Activated CD4-positive, alpha-beta memory T cell treated with anti-CD3 and anti-CD28 coated beads, Interleukin-2, amount 10 ng/mL, durations not matched to agents 7 days and 5 days (primary cell): ENCODE measurements at regions not wholly inside any gene's neighbourhood (a gene's known extent, or its start where the extent isn't known, plus 50 kb on each side); places are given as distances from the start of the nearest gene placed in this dataset.

Experiments
- CTCF ChIA-PET: fragments of 350-600 bp; sonication (Branson Sonifier 250); formaldehyde crosslinking; loops from one replicate; lab custom pipeline; 2021; ENCODE audit warnings: antibody characterized with exemption, inconsistent platforms; lab: Charles Lee
- POLR2A ChIA-PET: fragments of 350-600 bp; sonication (Branson Sonifier 250); formaldehyde crosslinking; loops from one replicate; lab custom pipeline; 2021; ENCODE audit warnings: antibody characterized with exemption; lab: Charles Lee
- DNase-seq: peaks from one replicate; pipeline ENCODE4 v3.0.0-alpha.2; 2020
- H3K27ac Mint-ChIP-seq: one replicate; pipeline ENCODE4 v1.8.0; 2021; ENCODE audit warnings: mild to moderate bottlenecking, mixed read lengths
- H3K27me3 Mint-ChIP-seq: one replicate; pipeline ENCODE4 v1.8.0; 2021; ENCODE audit warnings: mixed read lengths
- H3K36me3 Mint-ChIP-seq: one replicate; pipeline ENCODE4 v1.8.0; 2021; ENCODE audit warnings: low read depth, mixed read lengths
- H3K4me1 Mint-ChIP-seq: one replicate; pipeline ENCODE4 v1.8.0; 2021; ENCODE audit warnings: mixed read lengths
- H3K4me3 Mint-ChIP-seq: one replicate; pipeline ENCODE4 v1.8.0; 2021; ENCODE audit warnings: mild to moderate bottlenecking, mixed read lengths
- H3K9me3 Mint-ChIP-seq: one replicate; pipeline ENCODE4 v1.8.0; 2021; ENCODE audit warnings: mixed read lengths

DNA sequence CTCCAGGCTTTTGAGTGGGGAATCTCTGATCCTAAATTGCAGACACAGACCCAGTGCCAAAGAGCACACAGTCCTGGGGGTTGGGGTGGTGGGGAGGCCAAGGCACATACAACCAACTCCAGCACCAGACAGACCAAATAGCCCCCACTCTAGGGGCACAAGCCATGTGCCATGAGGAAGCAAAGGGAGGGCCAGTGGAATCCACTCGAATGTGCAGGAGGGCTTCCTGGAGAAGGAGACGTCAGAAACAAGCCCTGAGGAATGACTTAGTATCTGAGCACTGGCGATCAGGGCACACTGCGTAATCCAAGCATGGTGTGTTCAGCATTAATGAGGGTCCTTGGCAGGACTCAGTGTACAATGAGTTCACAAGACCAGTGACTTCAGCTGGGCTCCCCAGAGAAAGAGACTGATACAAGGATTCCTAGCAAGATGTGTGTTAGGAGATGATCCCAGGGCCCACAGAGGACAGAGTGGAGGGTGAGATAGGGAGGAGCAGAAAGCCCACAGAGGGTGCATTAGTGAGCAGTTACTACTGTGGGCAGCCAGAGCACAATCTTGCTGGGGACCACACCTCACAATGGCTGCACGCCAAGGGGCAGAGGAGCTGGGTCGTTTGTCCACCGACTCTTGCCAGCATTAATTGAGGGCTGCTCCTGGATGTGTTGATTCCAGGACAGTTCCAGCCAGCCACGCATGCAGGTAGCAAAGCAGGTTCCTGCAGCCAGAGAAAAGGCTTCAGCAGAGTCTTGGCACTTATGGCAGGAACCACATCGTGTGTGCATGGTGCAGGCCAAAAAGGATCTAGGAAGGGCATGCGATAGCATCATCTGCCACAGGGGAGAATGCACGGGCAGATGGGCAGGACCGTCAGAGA, 152.6 kb upstream of the VSTM2B start:
- peak; percentile 6 for DNase-seq
- ChIA-PET POLR2A (no interaction called here), CTCF (no interaction called here)
- H3K4me1 Mint-ChIP-seq = no peaks in the 10 kb centered on the region
- H3K36me3 Mint-ChIP-seq = no peaks in the 10 kb centered on the region
- H3K4me3 Mint-ChIP-seq = no peak overlapping the region
- no peak overlapping the region for H3K27ac Mint-ChIP-seq
- H3K27me3 Mint-ChIP-seq = peaks cover under 1% of the 10 kb centered on the region
- no peaks in the 10 kb centered on the region for H3K9me3 Mint-ChIP-seq

- Mint-ChIP-seq H3K27ac (no peak overlapping the region), H3K4me1 (no peaks in the 10 kb centered on the region), H3K9me3 (no peaks in the 10 kb centered on the region), H3K36me3 (no peaks in the 10 kb centered on the region), H3K27me3 (peaks cover 12% of the 10 kb centered on the region), H3K4me3 (no peak overlapping the region)
- ChIA-PET CTCF (no interaction called here), POLR2A (no interaction called here)
- no peak for DNase-seq
These were observed 150.2 kb upstream of the VSTM2B start for GRCh38 chr19:29375429-29376119.

GRCh38 chr19:29376855-29377354, 148.9 kb upstream of the VSTM2B start:
- no peak overlapping the region for H3K27ac Mint-ChIP-seq
- H3K4me1 Mint-ChIP-seq = no peaks in the 10 kb centered on the region
- peak; percentile 8 for DNase-seq
- CTCF ChIA-PET = no interaction called here
- POLR2A ChIA-PET = no interaction called here
- H3K27me3 Mint-ChIP-seq = peaks cover 12% of the 10 kb centered on the region
- H3K36me3 Mint-ChIP-seq = no peaks in the 10 kb centered on the region
- no peak overlapping the region for H3K4me3 Mint-ChIP-seq
- no peaks in the 10 kb centered on the region for H3K9me3 Mint-ChIP-seq

GRCh38 chr19:29378126-29378525, 147.7 kb upstream of the VSTM2B start:
- ChIA-PET CTCF (no interaction called here), POLR2A (no interaction called here)
- no peaks in the 10 kb centered on the region for H3K9me3 Mint-ChIP-seq
- no peak overlapping the region for H3K27ac Mint-ChIP-seq
- peak; percentile 2 for DNase-seq
- no peak overlapping the region for H3K4me3 Mint-ChIP-seq
- no peaks in the 10 kb centered on the region for H3K36me3 Mint-ChIP-seq
- no peaks in the 10 kb centered on the region for H3K4me1 Mint-ChIP-seq
- peaks cover 12% of the 10 kb centered on the region for H3K27me3 Mint-ChIP-seq

GRCh38 chr19:29378543-29379080, 147.2 kb upstream of the VSTM2B start:
- Mint-ChIP-seq H3K27me3 (peaks cover 12% of the 10 kb centered on the region), H3K27ac (no peak overlapping the region), H3K9me3 (no peaks in the 10 kb centered on the region), H3K4me3 (no peak overlapping the region), H3K36me3 (no peaks in the 10 kb centered on the region), H3K4me1 (no peaks in the 10 kb centered on the region)
- CTCF ChIA-PET = no interaction called here
- POLR2A ChIA-PET = no interaction called here
- peak; percentile 3 for DNase-seq

GRCh38 chr19:29379257-29380021, 146.4 kb upstream of the VSTM2B start:
- POLR2A ChIA-PET = no interaction called here
- DNase-seq = peak; percentile 1
- H3K4me1 Mint-ChIP-seq = no peaks in the 10 kb centered on the region
- no peak overlapping the region for H3K4me3 Mint-ChIP-seq
- no peak overlapping the region for H3K27ac Mint-ChIP-seq
- no peaks in the 10 kb centered on the region for H3K36me3 Mint-ChIP-seq
- H3K27me3 Mint-ChIP-seq = peaks cover 12% of the 10 kb centered on the region
- CTCF ChIA-PET = no interaction called here
- H3K9me3 Mint-ChIP-seq = no peaks in the 10 kb centered on the region

GRCh38 chr19:29380581-29380980, 145.2 kb upstream of the VSTM2B start:
- H3K4me3 Mint-ChIP-seq = no peak overlapping the region
- ChIA-PET POLR2A (no interaction called here), CTCF (no interaction called here)
- no peaks in the 10 kb centered on the region for H3K9me3 Mint-ChIP-seq
- peaks cover 12% of the 10 kb centered on the region for H3K27me3 Mint-ChIP-seq
- no peaks in the 10 kb centered on the region for H3K4me1 Mint-ChIP-seq
- no peaks in the 10 kb centered on the region for H3K36me3 Mint-ChIP-seq
- DNase-seq = no peak
- H3K27ac Mint-ChIP-seq = no peak overlapping the region

GRCh38 chr19:29381353-29382203, 144.2 kb upstream of the VSTM2B start:
- POLR2A ChIA-PET = no interaction called here
- no peak overlapping the region for H3K4me3 Mint-ChIP-seq
- H3K36me3 Mint-ChIP-seq = no peaks in the 10 kb centered on the region
- H3K4me1 Mint-ChIP-seq = no peaks in the 10 kb centered on the region
- no peak overlapping the region for H3K27ac Mint-ChIP-seq
- CTCF ChIA-PET = no interaction called here
- peaks cover 12% of the 10 kb centered on the region for H3K27me3 Mint-ChIP-seq
- no peak for DNase-seq
- H3K9me3 Mint-ChIP-seq = no peaks in the 10 kb centered on the region

DNA sequence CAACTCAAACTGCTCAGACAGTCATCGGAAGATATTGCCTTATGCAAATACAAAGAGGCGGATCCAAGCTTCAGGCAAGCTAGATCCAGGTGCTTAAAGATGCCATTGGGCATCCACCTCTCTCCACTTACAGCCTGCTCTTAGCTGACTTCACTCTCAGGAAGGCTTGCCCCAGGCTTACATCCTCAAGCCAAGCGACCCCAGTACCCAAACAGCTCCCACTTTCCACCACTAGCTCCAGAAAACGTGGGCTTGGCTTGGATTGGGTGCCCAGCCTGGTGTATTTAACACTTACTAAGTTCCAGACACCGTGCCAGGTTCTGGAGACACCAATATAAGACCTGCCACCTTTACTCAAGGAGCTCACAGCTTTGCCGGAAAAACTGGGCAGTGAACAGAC, 142.1 kb upstream of the VSTM2B start:
- DNase-seq = no peak
- no peaks in the 10 kb centered on the region for H3K9me3 Mint-ChIP-seq
- no peaks in the 10 kb centered on the region for H3K4me1 Mint-ChIP-seq
- POLR2A ChIA-PET = no interaction called here
- H3K27ac Mint-ChIP-seq = no peak overlapping the region
- no peak overlapping the region for H3K4me3 Mint-ChIP-seq
- CTCF ChIA-PET = no interaction called here
- no peaks in the 10 kb centered on the region for H3K36me3 Mint-ChIP-seq
- H3K27me3 Mint-ChIP-seq = peaks cover 12% of the 10 kb centered on the region

DNA sequence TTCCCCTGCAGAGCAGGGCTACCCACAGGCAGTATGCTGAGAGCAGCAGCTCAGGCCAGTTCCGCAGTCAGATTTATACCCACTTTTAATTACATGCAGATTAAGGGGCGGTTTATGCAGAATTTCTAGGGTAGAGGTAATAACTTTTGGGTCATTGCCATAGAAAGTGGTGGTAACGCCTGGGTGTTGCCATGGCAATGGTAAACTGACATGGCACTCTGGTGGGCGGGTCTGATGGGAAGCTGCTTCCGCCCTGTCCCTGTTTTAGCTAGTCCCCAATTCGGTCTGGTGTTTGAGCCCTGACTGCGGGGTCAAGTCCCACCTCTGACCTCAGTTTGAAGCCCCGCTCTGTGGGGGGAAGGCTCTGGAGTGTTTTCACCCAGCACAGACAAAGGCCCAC, 141.1 kb upstream of the VSTM2B start:
- H3K9me3 Mint-ChIP-seq = no peaks in the 10 kb centered on the region
- H3K27me3 Mint-ChIP-seq = peaks cover 6% of the 10 kb centered on the region
- DNase-seq = no peak
- H3K27ac Mint-ChIP-seq = no peak overlapping the region
- no peak overlapping the region for H3K4me3 Mint-ChIP-seq
- no peaks in the 10 kb centered on the region for H3K36me3 Mint-ChIP-seq
- H3K4me1 Mint-ChIP-seq = no peaks in the 10 kb centered on the region
- ChIA-PET CTCF (no interaction called here), POLR2A (no interaction called here)

DNA sequence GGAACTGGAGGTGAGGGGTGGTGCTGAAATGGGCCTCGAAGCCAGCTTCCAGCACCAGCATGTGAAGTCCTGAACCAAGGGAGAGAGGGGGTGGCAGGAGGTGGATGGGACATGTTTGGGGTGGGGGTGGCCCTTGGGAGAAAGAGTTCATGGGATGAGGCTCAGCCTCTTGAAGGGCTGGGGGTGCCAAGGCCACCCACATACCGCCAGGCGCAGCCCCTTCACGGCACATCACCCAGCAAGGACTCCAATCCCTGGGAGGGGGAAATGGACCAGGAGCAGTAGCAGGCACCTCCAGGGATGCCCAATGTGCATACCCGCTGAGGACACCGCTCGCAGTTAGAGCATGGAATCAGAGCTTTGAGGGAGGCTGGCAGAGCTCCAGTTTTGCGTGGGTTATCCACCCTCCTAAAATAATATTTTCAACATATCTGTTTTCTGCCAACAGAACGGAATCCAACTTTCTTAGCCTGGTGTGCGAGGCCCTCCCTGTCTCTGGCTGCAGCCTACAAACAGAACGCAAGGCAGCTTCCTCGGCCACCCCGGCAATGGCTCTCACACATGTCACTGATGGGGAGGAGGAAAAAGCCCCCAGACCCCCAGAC, 140.5 kb upstream of the VSTM2B start:
- peaks cover under 1% of the 10 kb centered on the region for H3K27me3 Mint-ChIP-seq
- no peak overlapping the region for H3K4me3 Mint-ChIP-seq
- no peak for DNase-seq
- H3K36me3 Mint-ChIP-seq = no peaks in the 10 kb centered on the region
- H3K9me3 Mint-ChIP-seq = no peaks in the 10 kb centered on the region
- no peak overlapping the region for H3K27ac Mint-ChIP-seq
- no peaks in the 10 kb centered on the region for H3K4me1 Mint-ChIP-seq
- ChIA-PET CTCF (no interaction called here), POLR2A (no interaction called here)

GRCh38 chr19:29386970-29387369, 138.8 kb upstream of the VSTM2B start:
- H3K27ac Mint-ChIP-seq = no peak overlapping the region
- CTCF ChIA-PET = no interaction called here
- H3K27me3 Mint-ChIP-seq = no peaks in the 10 kb centered on the region
- POLR2A ChIA-PET = no interaction called here
- peaks cover 6% of the 10 kb centered on the region for H3K9me3 Mint-ChIP-seq
- no peaks in the 10 kb centered on the region for H3K4me1 Mint-ChIP-seq
- no peaks in the 10 kb centered on the region for H3K36me3 Mint-ChIP-seq
- H3K4me3 Mint-ChIP-seq = no peak overlapping the region
- DNase-seq = no peak
